Testis (tissue), 2 donors: ENCODE measurements at regions not wholly inside any gene's neighbourhood (a gene's known extent, or its start where the extent isn't known, plus 50 kb on each side); places are given as distances from the start of the nearest gene placed in this dataset.

Experiments used
- DNase-seq: peaks from one replicate; pipeline ENCODE4 v3.0.0-alpha.2; 2019
- H3K27ac ChIP-seq, 2 donors: fragments of 200-600 bp; sonication (generic); one replicate each; pipeline ENCODE4 v1.5.1; 2019
- H3K27me3 ChIP-seq: fragments of 200-600 bp; sonication (generic); one replicate; pipeline ENCODE4 v1.5.1; 2019
- H3K36me3 ChIP-seq: fragments of 200-600 bp; sonication (generic); one replicate; pipeline ENCODE4 v1.5.1; 2017; ENCODE audit warnings: low read depth; ENCODE audit errors: missing control alignments
- H3K4me1 ChIP-seq: fragments of 200-600 bp; sonication (generic); one replicate; pipeline ENCODE4 v1.5.1; 2019
- H3K4me3 ChIP-seq, 2 donors: fragments of 200-600 bp; sonication (generic); one replicate each; pipeline ENCODE4 v1.5.1; 2017 to 2019
- H3K9me3 ChIP-seq: fragments of 200-600 bp; sonication (generic); one replicate; pipeline ENCODE4 v1.5.1; 2017
- CTCF ChIP-seq, 3 experiments: fragments of 450-650 bp in 2 of 3; fragments of 200-600 bp in 1 of 3; sonication (generic) in 1 of 3; IDR thresholded peaks; one replicate each; pipeline ENCODE4 v1.5.1; 2016 to 2019; ENCODE audit warnings: antibody characterized with exemption in 3 of 3, mild to moderate bottlenecking in 2 of 3, moderate library complexity in 1 of 3
- POLR2A ChIP-seq: fragments of 450-650 bp; IDR thresholded peaks from one replicate; pipeline ENCODE4 v1.6.1; 2017; ENCODE audit warnings: antibody characterized with exemption, mild to moderate bottlenecking, moderate library complexity
- WGBS, 2 donors: methylation state at CpG; one replicate each; pipeline ENCODE4 v1.1.5; 2018; 5-methylcytosine and 5-hydroxymethylcytosine counted together
- intact Hi-C: fragments of 100-400 bp; cut with DNase I; formaldehyde crosslinking; loops from one replicate; pipeline ENCODE4 v1.15.1; 2023; ENCODE audit warnings: low total_unique reads

GRCh38 chr6:56718236-56718635, 75.5 kb upstream of the DST start:
- no peaks in the 10 kb centered on the region for H3K27me3 ChIP-seq
- no peaks in the 10 kb centered on the region for H3K36me3 ChIP-seq
- no peaks in the 10 kb centered on the region for H3K4me1 ChIP-seq
- no peak for DNase-seq
- TF ChIP-seq POLR2A (no peak), CTCF (IDR thresholded peaks at IDR 0.05) (no peak)
- no peak overlapping the region for H3K27ac ChIP-seq
- H3K9me3 ChIP-seq, result no peaks in the 10 kb centered on the region
- intact Hi-C loops, result no loop called here
- H3K4me3 ChIP-seq, result no peak overlapping the region

GRCh38 chr6:56716229-56716628, 73.5 kb upstream of the DST start:
- TF ChIP-seq CTCF (IDR thresholded peaks at IDR 0.05) (no peak), POLR2A (no peak)
- Histone ChIP-seq H3K9me3 (no peaks in the 10 kb centered on the region), H3K4me3 (no peak overlapping the region), H3K27me3 (no peaks in the 10 kb centered on the region), H3K4me1 (no peaks in the 10 kb centered on the region), H3K27ac (no peak overlapping the region), H3K36me3 (no peaks in the 10 kb centered on the region)
- WGBS, 2 donors, result 92 to 94% methylated on average over 3 of the region's 3 CpGs
- intact Hi-C loops, result no loop called here
- no peak for DNase-seq

- no peak overlapping the region for H3K4me3 ChIP-seq
- H3K9me3 ChIP-seq, result no peaks in the 10 kb centered on the region
- no peak for DNase-seq
- 88 to 89% methylated on average over 3 of the region's 3 CpGs for WGBS, 2 donors
- H3K27ac ChIP-seq, result no peak overlapping the region
- TF ChIP-seq CTCF (IDR thresholded peaks at IDR 0.05), result no peak
- TF ChIP-seq POLR2A, result no peak
- H3K4me1 ChIP-seq, result no peaks in the 10 kb centered on the region
- no peaks in the 10 kb centered on the region for H3K27me3 ChIP-seq
- intact Hi-C loops, result no loop called here
- H3K36me3 ChIP-seq, result no peaks in the 10 kb centered on the region
Measured at GRCh38 chr6:56715741-56716140, 73.1 kb upstream of the DST start.

- Histone ChIP-seq H3K4me1 (no peaks in the 10 kb centered on the region), H3K9me3 (no peaks in the 10 kb centered on the region), H3K36me3 (no peaks in the 10 kb centered on the region), H3K4me3 (no peak overlapping the region), H3K27me3 (no peaks in the 10 kb centered on the region), H3K27ac (no peak overlapping the region)
- no peak for TF ChIP-seq CTCF (IDR thresholded peaks at IDR 0.05)
- TF ChIP-seq POLR2A, result no peak
- no peak for DNase-seq
- intact Hi-C loops, result no loop called here
- 66 to 88% methylated on average over 2 of the region's 2 CpGs for WGBS, 2 donors
Measured at GRCh38 chr6:56714982-56715456, 72.3 kb upstream of the DST start.

GRCh38 chr6:56714273-56714672, 71.6 kb upstream of the DST start:
- no peak overlapping the region for H3K27ac ChIP-seq
- intact Hi-C loops, result no loop called here
- H3K4me3 ChIP-seq, result no peak overlapping the region
- no peaks in the 10 kb centered on the region for H3K4me1 ChIP-seq
- WGBS, 2 donors, result 90 to 93% methylated on average over 1 of the region's 1 CpG
- TF ChIP-seq CTCF (IDR thresholded peaks at IDR 0.05), result no peak
- no peak for TF ChIP-seq POLR2A
- H3K27me3 ChIP-seq, result no peaks in the 10 kb centered on the region
- no peaks in the 10 kb centered on the region for H3K36me3 ChIP-seq
- no peak for DNase-seq
- H3K9me3 ChIP-seq, result no peaks in the 10 kb centered on the region
